ENCODE measurements at regions not wholly inside any gene's neighbourhood (a gene's known extent, or its start where the extent isn't known, plus 50 kb on each side); places are given as distances from the start of the nearest gene placed in this dataset.
"Not testable (repeated sequence)": the region's sequence is repeated elsewhere in the genome, so short reads cannot be mapped to it uniquely, and the experiment has no call there.

- H3K4me1 Mint-ChIP-seq, result no peaks in the 10 kb centered on the region
- DNase-seq (no peak), ATAC-seq (ENCODE audit: low read depth in 2 of 2) (no peak)
- H3K36me3 Mint-ChIP-seq, result no peaks in the 10 kb centered on the region
- Histone ChIP-seq H3K9me3 (ENCODE audit: control insufficient read depth in 2 of 2, low read length in 2 of 2) (no peaks in the 10 kb centered on the region), H3K36me3 (ENCODE audit: control insufficient read depth, insufficient read depth, low read length) (no peaks in the 10 kb centered on the region), H3K27me3 (ENCODE audit: control insufficient read depth, insufficient read depth, low read length) (no peaks in the 10 kb centered on the region), H3K4me3 (ENCODE audit: low read depth, low read length) (no peak overlapping the region), H3K27ac (ENCODE audit: insufficient read depth, low read length, poor library complexity, severe bottlenecking) (no peak overlapping the region), H3K4me1 (ENCODE audit: control insufficient read depth, insufficient read depth, low read length, poor library complexity, severe bottlenecking) (no peaks in the 10 kb centered on the region)
- no peaks in the 10 kb centered on the region for H3K27me3 Mint-ChIP-seq
- H3K9me3 Mint-ChIP-seq, result peaks cover 3 to 37% (median 7%) of the 10 kb centered on the region in 7 donors
- H3K4me3 Mint-ChIP-seq, result no peak overlapping the region
- H3K27ac Mint-ChIP-seq, result no peak overlapping the region
Measured at GRCh38 chr3:34891941-34892340, 747.4 kb upstream of the ARPP21 start.

GRCh38 chr3:34895841-34896240 lies 743.5 kb upstream of the ARPP21 start:
- no peaks in the 10 kb centered on the region for H3K4me1 Mint-ChIP-seq
- peaks cover 4 to 27% (median 6%) of the 10 kb centered on the region in 7 donors for H3K9me3 Mint-ChIP-seq
- H3K27me3 ChIP-seq (ENCODE audit: control insufficient read depth, insufficient read depth, low read length), result no peaks in the 10 kb centered on the region
- H3K36me3 Mint-ChIP-seq, result no peaks in the 10 kb centered on the region
- no peak for ATAC-seq (ENCODE audit: low read depth in 2 of 2)
- H3K4me3 ChIP-seq (ENCODE audit: low read depth, low read length), result no peak overlapping the region
- no peaks in the 10 kb centered on the region for H3K27me3 Mint-ChIP-seq
- H3K9me3 ChIP-seq (ENCODE audit: control insufficient read depth in 2 of 2, low read length in 2 of 2), result no peaks in the 10 kb centered on the region
- H3K4me1 ChIP-seq (ENCODE audit: control insufficient read depth, insufficient read depth, low read length, poor library complexity, severe bottlenecking), result no peaks in the 10 kb centered on the region
- no peak overlapping the region for H3K27ac ChIP-seq (ENCODE audit: insufficient read depth, low read length, poor library complexity, severe bottlenecking)
- no peak overlapping the region for H3K4me3 Mint-ChIP-seq
- no peak overlapping the region for H3K27ac Mint-ChIP-seq
- H3K36me3 ChIP-seq (ENCODE audit: control insufficient read depth, insufficient read depth, low read length), result no peaks in the 10 kb centered on the region
- DNase-seq, result no peak

- H3K36me3 ChIP-seq (ENCODE audit: control insufficient read depth, insufficient read depth, low read length); DNase-seq; H3K4me3 ChIP-seq (ENCODE audit: low read depth, low read length); H3K4me1 Mint-ChIP-seq; H3K27me3 ChIP-seq (ENCODE audit: control insufficient read depth, insufficient read depth, low read length); H3K4me1 ChIP-seq (ENCODE audit: control insufficient read depth, insufficient read depth, low read length, poor library complexity, severe bottlenecking); H3K9me3 ChIP-seq (ENCODE audit: control insufficient read depth in 2 of 2, low read length in 2 of 2); H3K36me3 Mint-ChIP-seq; H3K4me3 Mint-ChIP-seq; H3K27ac ChIP-seq (ENCODE audit: insufficient read depth, low read length, poor library complexity, severe bottlenecking); H3K27me3 Mint-ChIP-seq; H3K27ac Mint-ChIP-seq; ATAC-seq (ENCODE audit: low read depth in 2 of 2): not testable (repeated sequence)
- peaks cover 0 to 16% (median 9%) of the 10 kb centered on the region in 7 donors for H3K9me3 Mint-ChIP-seq
Measured at GRCh38 chr3:34909679-34910078, 729.6 kb upstream of the ARPP21 start.

DNA sequence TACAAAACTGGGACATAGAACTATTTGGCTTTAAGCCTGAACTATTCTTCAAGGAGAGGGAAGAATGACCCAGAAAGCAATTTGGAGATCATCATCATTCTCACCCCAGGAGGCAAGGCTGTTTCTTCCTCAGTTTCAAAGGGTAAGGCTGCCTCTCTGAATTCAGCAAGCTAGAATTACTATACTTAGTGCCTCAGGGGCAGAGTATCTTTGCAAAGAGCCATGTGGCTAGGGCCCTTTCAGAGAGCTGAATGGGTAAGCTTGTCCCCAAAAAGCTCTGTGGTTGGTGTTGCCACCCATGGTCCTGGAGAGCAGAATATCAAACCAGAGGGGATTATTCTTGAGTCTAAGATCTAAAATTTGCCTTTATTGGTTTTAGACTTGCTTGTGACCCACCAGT lies 720.3 kb upstream of the ARPP21 start:
- ATAC-seq (ENCODE audit: low read depth in 2 of 2), result no peak
- H3K27ac Mint-ChIP-seq, result no peak overlapping the region

GRCh38 chr3:34920806-34921205 lies 718.5 kb upstream of the ARPP21 start:
- DNase-seq (no peak), ATAC-seq (ENCODE audit: low read depth in 2 of 2) (no peak)
- H3K27me3 ChIP-seq (ENCODE audit: control insufficient read depth, insufficient read depth, low read length), result no peaks in the 10 kb centered on the region
- no peaks in the 10 kb centered on the region for H3K4me1 ChIP-seq (ENCODE audit: control insufficient read depth, insufficient read depth, low read length, poor library complexity, severe bottlenecking)
- H3K36me3 ChIP-seq (ENCODE audit: control insufficient read depth, insufficient read depth, low read length), result no peaks in the 10 kb centered on the region
- no peak overlapping the region for H3K27ac ChIP-seq (ENCODE audit: insufficient read depth, low read length, poor library complexity, severe bottlenecking)
- Mint-ChIP-seq H3K9me3 (peaks cover 0 to 7% (median 4%) of the 10 kb centered on the region in 7 donors), H3K27ac (no peak overlapping the region), H3K27me3 (no peaks in the 10 kb centered on the region), H3K36me3 (no peaks in the 10 kb centered on the region), H3K4me1 (no peaks in the 10 kb centered on the region), H3K4me3 (no peak overlapping the region)
- H3K9me3 ChIP-seq (ENCODE audit: control insufficient read depth in 2 of 2, low read length in 2 of 2), result no peaks in the 10 kb centered on the region
- H3K4me3 ChIP-seq (ENCODE audit: low read depth, low read length), result no peak overlapping the region

More for the DNA sequence above, 720.3 kb upstream of the ARPP21 start:
- Histone ChIP-seq H3K4me1 (ENCODE audit: control insufficient read depth, insufficient read depth, low read length, poor library complexity, severe bottlenecking) (no peaks in the 10 kb centered on the region), H3K27me3 (ENCODE audit: control insufficient read depth, insufficient read depth, low read length) (no peaks in the 10 kb centered on the region), H3K27ac (ENCODE audit: insufficient read depth, low read length, poor library complexity, severe bottlenecking) (no peak overlapping the region), H3K4me3 (ENCODE audit: low read depth, low read length) (no peak overlapping the region), H3K9me3 (ENCODE audit: control insufficient read depth in 2 of 2, low read length in 2 of 2) (no peaks in the 10 kb centered on the region), H3K36me3 (ENCODE audit: control insufficient read depth, insufficient read depth, low read length) (no peaks in the 10 kb centered on the region)
- H3K36me3 Mint-ChIP-seq, result no peaks in the 10 kb centered on the region
- no peaks in the 10 kb centered on the region for H3K4me1 Mint-ChIP-seq
- no peaks in the 10 kb centered on the region for H3K27me3 Mint-ChIP-seq
- no peak for DNase-seq
- no peak overlapping the region for H3K4me3 Mint-ChIP-seq
- H3K9me3 Mint-ChIP-seq, result peaks cover 0 to 5% (median under 1%) of the 10 kb centered on the region in 7 donors

- Mint-ChIP-seq H3K36me3 (no peaks in the 10 kb centered on the region), H3K27me3 (no peaks in the 10 kb centered on the region), H3K9me3 (peaks cover 0 to 9% (median 4%) of the 10 kb centered on the region in 7 donors), H3K4me3 (no peak overlapping the region), H3K4me1 (no peaks in the 10 kb centered on the region), H3K27ac (no peak overlapping the region)
- Histone ChIP-seq H3K27ac (ENCODE audit: insufficient read depth, low read length, poor library complexity, severe bottlenecking) (no peak overlapping the region), H3K36me3 (ENCODE audit: control insufficient read depth, insufficient read depth, low read length) (no peaks in the 10 kb centered on the region), H3K4me1 (ENCODE audit: control insufficient read depth, insufficient read depth, low read length, poor library complexity, severe bottlenecking) (no peaks in the 10 kb centered on the region), H3K9me3 (ENCODE audit: control insufficient read depth in 2 of 2, low read length in 2 of 2) (no peaks in the 10 kb centered on the region), H3K4me3 (ENCODE audit: low read depth, low read length) (no peak overlapping the region), H3K27me3 (ENCODE audit: control insufficient read depth, insufficient read depth, low read length) (no peaks in the 10 kb centered on the region)
- ATAC-seq (ENCODE audit: low read depth in 2 of 2) (no peak), DNase-seq (no peak)
Measured at GRCh38 chr3:34924961-34925360, 714.4 kb upstream of the ARPP21 start.

DNA sequence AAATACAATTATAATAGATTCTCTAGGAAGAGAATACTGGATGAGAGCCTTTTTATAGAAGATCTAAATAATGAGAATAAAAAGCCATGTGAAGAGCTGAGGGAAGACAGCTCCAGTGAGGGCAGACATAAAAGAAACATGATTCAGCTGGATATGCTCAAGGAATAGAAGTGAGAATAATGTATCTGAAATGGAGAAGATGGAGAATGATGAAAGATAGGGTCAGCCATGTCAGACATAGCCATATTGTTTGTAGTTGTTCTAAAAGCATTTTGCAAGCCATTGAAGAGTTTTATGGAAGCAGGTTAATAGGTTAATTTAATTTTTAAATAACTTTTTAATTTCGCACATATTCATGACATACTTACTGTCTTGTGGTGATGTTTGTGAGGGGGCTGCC lies 713.5 kb upstream of the ARPP21 start:
- Histone ChIP-seq H3K27ac (ENCODE audit: insufficient read depth, low read length, poor library complexity, severe bottlenecking) (no peak overlapping the region), H3K9me3 (ENCODE audit: control insufficient read depth in 2 of 2, low read length in 2 of 2) (no peaks in the 10 kb centered on the region), H3K4me3 (ENCODE audit: low read depth, low read length) (no peak overlapping the region), H3K4me1 (ENCODE audit: control insufficient read depth, insufficient read depth, low read length, poor library complexity, severe bottlenecking) (no peaks in the 10 kb centered on the region), H3K36me3 (ENCODE audit: control insufficient read depth, insufficient read depth, low read length) (no peaks in the 10 kb centered on the region), H3K27me3 (ENCODE audit: control insufficient read depth, insufficient read depth, low read length) (no peaks in the 10 kb centered on the region)
- H3K27me3 Mint-ChIP-seq, result no peaks in the 10 kb centered on the region
- H3K9me3 Mint-ChIP-seq, result peaks cover 0 to 9% (median 4%) of the 10 kb centered on the region in 7 donors
- DNase-seq (no peak), ATAC-seq (ENCODE audit: low read depth in 2 of 2) (no peak)
- H3K27ac Mint-ChIP-seq, result no peak overlapping the region
- H3K4me3 Mint-ChIP-seq, result no peak overlapping the region
- H3K4me1 Mint-ChIP-seq, result no peaks in the 10 kb centered on the region
- no peaks in the 10 kb centered on the region for H3K36me3 Mint-ChIP-seq

GRCh38 chr3:34929036-34929435 lies 710.3 kb upstream of the ARPP21 start:
- no peak for DNase-seq
- no peak overlapping the region for H3K4me3 ChIP-seq (ENCODE audit: low read depth, low read length)
- H3K36me3 ChIP-seq (ENCODE audit: control insufficient read depth, insufficient read depth, low read length), result no peaks in the 10 kb centered on the region
- Mint-ChIP-seq H3K9me3 (peaks cover 5 to 15% (median 9%) of the 10 kb centered on the region in 7 donors), H3K4me3 (no peak overlapping the region), H3K27me3 (no peaks in the 10 kb centered on the region), H3K36me3 (no peaks in the 10 kb centered on the region), H3K27ac (no peak overlapping the region), H3K4me1 (no peaks in the 10 kb centered on the region)
- ATAC-seq (ENCODE audit: low read depth in 2 of 2), result no peak
- H3K4me1 ChIP-seq (ENCODE audit: control insufficient read depth, insufficient read depth, low read length, poor library complexity, severe bottlenecking), result no peaks in the 10 kb centered on the region
- no peaks in the 10 kb centered on the region for H3K27me3 ChIP-seq (ENCODE audit: control insufficient read depth, insufficient read depth, low read length)
- H3K9me3 ChIP-seq (ENCODE audit: control insufficient read depth in 2 of 2, low read length in 2 of 2), result peaks cover 0 to 8% of the 10 kb centered on the region in 2 experiments
- no peak overlapping the region for H3K27ac ChIP-seq (ENCODE audit: insufficient read depth, low read length, poor library complexity, severe bottlenecking)
